NCI-H82 treated with DMSO at 0.1 percent for 48 hours (cell line): ENCODE measurements at regions not wholly inside any gene's neighbourhood (a gene's known extent, or its start where the extent isn't known, plus 50 kb on each side); places are given as distances from the start of the nearest gene placed in this dataset.
A peak's percentile ranks its signal among the peaks of the same experiment; 100 is the strongest.

ENCODE experiments used
- DNase-seq: peaks from one replicate; lab custom pipeline; 2025; ENCODE audit not compliant: unreplicated experiment; lab: John Stamatoyannopoulos, UW

- DNase-seq, result no peak
Measured at GRCh38 chr5:54620141-54620933, 102.8 kb downstream of the SNX18 start.

GRCh38 chr5:54619731-54620130 lies 102.2 kb downstream of the SNX18 start:
- DNase-seq, result no peak

DNA sequence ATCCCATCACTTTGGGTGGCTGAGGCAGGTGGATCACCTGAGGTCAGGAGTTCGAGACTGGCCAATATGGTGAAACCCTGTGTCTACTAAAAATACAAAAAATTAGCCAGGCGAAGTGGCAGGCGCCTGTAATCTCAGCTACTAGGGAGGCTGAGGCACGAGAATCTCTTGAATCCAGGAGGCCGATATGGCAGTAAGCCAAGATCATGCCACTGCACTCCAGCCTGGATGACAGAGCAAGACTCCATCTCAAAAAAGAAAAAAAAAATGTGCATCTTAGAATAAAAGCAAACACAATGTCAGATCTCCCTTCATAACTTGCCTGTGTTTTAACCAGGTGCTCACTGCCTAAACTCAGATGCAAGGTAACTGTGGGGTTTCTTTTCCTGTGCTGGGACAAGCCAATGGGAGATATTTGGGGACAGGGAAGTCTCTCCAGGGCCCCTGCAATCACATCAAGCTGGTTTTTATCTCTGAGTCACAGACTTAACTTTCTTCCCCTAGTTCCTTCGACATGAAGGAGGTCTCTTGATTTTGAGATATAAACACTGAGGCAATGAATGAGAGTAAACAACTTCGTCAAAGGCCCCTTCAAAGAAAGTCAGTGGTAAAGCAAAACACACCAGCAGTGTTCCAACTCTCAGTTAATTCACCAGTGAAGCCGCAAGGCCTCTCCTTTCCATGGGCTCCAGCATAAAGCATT lies 99.1 kb downstream of the SNX18 start:
- DNase-seq, result no peak

- no peak for DNase-seq
Measured at GRCh38 chr5:54616031-54616430, 98.5 kb downstream of the SNX18 start.

GRCh38 chr5:54615381-54615780 lies 97.8 kb downstream of the SNX18 start:
- DNase-seq, result no peak

DNA sequence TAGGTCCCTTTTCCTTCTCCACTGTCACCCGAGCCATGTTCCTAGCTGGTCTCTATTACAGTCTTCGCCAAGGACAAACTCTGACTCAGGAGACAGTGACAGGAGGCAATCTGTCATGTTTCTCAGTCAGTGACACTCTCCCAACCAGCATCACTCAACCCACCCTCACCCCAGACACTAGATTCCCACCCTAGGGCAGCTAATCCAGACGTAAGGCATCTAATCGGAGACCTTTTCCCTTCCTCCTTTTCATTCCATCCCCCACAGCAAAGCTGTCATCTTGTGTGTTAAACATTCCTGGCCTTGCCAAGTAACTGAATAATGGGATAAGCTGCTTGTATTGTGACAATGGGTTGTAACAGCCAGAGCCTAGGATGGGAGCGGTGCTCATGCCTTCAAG lies 95.2 kb downstream of the SNX18 start:
- peak; percentile 50 for DNase-seq

DNA sequence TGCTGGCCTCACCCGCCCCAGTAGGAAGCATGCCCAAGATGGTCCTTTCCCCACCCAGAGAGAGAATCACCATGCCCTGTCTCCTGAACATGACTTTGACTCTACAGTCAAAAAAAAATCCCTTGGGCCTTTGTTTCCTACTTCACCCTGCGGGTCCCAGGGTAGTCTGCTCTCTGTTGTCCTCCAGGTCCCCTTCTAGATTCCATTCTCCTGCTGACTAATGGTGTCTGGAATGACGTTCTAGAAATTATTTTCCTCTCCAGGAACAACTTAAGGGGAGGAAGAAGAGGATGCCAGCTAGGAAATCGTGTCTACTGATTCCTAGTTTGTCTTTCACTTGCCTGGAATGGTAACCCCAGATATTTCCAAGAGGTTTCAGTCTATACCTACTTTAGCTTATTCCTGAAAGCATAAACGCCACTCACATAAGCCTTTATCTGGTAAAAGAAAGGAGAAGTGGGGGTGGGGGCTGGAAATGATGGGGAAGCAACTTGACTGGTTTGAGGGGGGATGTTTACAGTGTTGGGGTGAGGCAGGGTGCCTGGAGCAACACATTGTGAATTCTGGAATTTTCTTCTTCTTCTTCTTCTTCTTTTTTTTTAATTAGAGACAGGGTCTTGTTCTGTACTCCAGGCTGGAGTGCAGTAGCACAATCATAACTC lies 93.9 kb downstream of the SNX18 start:
- no peak for DNase-seq

GRCh38 chr5:54610197-54610944 lies 92.8 kb downstream of the SNX18 start:
- DNase-seq, result no peak

- DNase-seq, result no peak
Measured at GRCh38 chr5:54608423-54609085, 91.0 kb downstream of the SNX18 start.

- DNase-seq, result no peak
Measured at GRCh38 chr5:54607006-54607405, 89.4 kb downstream of the SNX18 start.

- DNase-seq, result no peak
Measured at GRCh38 chr5:54603372-54603771, 85.8 kb downstream of the SNX18 start.

DNA sequence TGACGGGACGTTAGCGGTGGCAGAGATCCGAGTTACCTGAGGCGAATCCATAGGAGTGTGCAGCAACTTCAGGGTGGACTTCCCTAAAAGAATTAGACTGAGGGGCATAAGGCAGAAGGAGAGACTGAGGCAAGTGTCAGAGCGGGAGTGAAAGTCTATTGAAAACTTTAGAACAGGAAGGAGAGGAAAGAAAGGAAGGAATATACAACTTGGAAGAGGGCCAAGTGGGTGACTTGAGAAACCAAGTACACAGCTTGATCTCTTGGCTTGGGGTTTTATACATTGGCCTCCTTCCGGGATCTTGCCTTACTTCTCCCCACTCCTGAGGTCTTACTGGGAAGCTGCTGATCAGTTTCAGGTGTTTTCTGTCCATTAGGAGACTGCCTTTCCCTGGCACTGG lies 84.9 kb downstream of the SNX18 start:
- DNase-seq, result no peak

DNA sequence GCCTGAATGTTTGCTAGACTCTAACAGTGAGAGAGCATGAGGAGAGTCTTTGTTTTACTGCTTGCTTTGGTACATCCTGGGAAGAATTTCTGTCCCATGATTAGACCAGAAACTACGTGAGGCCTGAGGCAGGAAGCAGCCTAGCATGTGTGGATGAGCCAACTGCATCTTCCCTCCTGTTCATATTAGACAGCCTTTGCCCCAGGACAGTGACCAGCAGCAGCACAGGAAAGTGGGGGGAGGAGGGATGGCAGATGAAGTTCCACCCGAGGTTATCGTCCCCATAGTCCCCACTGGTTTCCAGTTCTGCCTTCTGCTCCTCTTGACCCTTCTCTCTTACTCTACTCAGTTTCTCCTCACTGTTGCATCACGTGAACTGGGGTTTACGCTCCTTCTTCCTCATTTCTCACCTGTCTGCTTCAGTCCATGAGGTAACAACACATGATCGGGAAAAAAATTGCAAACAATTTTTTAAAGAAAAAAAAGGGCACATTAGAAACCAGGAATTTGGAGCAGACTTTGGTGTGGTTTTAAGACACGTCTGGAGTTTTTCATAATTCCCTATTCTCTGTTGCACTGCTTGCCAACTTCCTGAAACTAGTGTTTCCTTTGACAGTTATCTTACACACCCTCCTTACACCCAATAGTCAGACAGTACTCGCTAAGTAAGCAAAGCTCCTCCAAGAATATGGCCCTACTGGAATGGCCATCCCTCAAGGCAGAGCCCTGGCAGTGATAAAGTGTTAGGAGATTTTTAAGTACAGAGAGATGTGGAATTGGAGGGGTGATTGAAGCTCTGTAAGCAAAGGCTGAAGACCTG lies 84.1 kb downstream of the SNX18 start:
- no peak for DNase-seq
